ENCODE measurements at regions not wholly inside any gene's neighbourhood (a gene's known extent, or its start where the extent isn't known, plus 50 kb on each side); places are given as distances from the start of the nearest gene placed in this dataset.
A peak's percentile ranks its signal among the peaks of the same experiment; 100 is the strongest.
"Not testable (repeated sequence)": the region's sequence is repeated elsewhere in the genome, so short reads cannot be mapped to it uniquely, and the experiment has no call there.

DNA sequence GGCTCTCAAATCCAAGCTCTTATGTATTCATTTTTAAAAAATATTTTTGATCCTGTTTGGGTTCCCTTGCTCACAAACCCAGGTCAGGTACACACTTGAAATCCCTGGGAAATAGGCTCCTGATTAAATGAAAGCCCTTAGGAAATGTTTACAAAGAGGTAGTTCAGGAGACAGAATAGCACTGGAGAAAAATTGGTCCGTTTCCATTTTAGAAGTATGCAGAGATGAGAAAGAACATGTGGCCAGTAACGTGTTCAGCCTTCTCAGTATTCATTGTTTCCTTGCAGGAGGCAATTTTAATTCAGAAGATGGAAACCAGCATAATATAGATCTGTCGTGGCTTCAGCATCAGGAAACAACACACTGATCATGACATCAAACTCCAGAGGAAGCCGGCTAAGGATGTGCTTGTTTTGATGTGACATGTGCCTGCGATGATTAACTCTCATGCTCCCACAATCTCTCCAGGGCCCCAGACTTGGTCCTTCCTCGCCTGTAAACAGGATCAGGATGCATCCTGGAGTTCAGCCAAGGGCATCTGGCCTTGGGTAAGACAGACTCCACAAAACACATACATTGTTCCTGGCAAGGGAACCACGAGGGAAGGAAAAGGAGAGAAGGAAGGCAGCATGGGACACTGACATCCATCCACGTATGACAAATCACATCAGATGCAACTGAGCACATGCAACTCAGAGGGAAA, 350.5 kb upstream of the THBS1 start:
- DNase-seq = peak; percentile 62

DNA sequence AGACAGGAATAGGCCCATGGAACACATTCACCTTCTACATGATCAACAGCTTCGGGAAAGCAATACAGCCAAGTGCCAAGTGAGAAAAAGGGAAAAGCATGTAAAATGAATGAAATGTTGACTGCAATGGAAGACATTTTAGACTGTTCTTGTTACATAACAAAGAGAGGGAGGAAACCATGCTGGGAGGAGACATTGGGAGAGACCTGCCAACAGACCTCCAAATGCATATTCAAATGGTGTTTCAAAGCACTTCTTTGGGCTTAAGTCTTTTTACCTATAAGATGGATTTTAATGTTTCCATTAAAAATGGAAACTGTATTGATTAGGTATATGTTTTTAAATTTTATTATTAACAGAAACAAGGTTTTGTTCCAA, 350.0 kb upstream of the THBS1 start:
- no peak for DNase-seq

DNA sequence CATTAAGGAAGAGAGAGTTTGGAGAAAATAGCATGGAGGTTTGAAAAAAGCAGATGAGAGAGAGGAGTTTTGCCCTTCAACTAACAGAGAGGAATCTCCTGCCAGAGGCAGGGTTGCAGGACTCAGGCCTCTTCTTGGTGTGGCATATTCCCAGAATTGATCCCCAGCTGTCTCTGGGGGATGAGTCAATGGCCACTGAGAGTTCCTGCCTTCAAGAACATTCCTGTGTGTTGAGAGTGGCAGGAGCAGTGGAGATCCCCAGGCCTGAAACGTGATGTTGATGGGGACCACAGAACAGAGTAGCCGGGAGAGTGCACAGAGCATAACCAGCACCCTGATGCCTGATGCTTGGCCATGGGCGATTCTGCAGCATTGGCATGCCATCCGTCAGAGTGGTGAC, 348.4 kb upstream of the THBS1 start:
- no peak for DNase-seq

DNA sequence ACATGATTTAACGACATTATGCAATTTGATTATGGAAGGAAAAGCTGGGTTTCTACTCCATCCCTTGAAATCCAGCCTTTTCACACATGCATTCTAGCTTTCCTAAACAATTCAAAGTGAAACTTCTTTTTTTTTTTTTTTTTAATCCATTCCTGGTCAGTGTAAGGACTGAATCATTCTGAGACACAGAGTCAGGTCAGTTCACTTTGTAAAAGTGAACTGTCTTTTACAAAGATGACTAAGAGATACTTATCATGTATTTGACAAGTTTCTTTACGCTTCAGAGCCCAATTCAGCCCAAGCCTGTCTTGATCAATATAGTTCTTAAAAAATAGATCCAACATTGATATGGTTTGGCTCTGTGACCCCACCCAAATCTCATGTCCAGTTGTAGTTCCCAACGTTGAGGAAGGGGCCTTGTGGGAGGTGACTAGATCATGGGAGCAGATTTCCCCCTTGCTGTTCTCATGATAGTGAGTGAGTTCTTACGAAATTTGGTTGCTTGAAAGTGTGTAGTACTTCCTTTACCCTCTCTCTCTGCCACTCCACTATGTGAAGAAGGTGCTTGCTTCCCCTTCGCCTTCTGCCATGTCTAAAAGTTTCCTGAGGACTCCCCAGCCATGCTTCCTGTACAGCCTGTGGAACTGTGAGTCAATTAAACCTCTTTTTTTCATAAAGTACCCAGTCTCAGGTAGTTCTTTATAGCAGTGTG, 345.6 kb upstream of the THBS1 start:
- no peak for DNase-seq

- no peak for DNase-seq
Observed at GRCh38 chr15:39236375-39236774, 344.5 kb upstream of the THBS1 start.

- DNase-seq = no peak
Observed at GRCh38 chr15:39238443-39238842, 342.4 kb upstream of the THBS1 start.

DNA sequence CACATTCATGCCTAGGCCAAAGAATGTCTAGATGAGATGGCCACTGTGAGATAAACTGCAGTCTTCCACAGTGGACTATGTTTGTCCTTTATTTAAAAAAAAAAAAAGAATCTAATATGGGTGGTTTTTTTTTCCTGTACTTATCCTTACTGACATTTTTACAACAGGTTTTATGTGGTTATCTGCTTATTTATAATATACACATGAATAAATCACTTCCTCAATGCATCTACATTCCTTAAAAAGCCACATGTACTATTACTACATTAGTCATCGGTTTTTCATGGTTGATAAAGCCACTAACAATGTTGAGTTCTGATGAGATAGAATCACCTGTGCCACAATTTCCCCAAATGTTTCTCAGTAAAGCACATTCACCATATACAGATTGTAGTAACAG, 341.3 kb upstream of the THBS1 start:
- DNase-seq = no peak

- DNase-seq = no peak
Observed at GRCh38 chr15:39242345-39242744, 338.5 kb upstream of the THBS1 start.

- no peak for DNase-seq
Observed at GRCh38 chr15:39243396-39243795, 337.5 kb upstream of the THBS1 start.

GRCh38 chr15:39244776-39245175, 336.1 kb upstream of the THBS1 start:
- no peak for DNase-seq

DNA sequence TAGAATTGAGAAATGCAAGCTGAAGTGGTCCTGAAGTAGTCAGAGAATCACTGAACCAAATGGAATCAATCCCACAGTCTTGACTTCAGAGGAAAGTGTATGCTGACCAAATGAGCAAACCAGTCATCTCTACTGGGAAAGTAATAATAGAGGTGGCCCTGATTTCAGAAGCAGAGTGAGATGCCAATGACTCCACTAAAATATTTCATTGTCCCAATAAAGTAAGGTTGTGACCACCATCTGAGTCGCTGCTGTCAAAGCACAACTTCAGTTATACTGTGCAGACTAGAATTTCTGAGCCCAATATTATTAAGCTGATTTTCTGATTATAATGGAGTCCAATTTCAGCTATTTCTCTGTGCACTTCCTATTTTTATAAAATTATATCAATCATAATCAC, 334.4 kb upstream of the THBS1 start:
- DNase-seq = no peak

- DNase-seq = no peak
Observed at GRCh38 chr15:39247574-39247973, 333.3 kb upstream of the THBS1 start.

GRCh38 chr15:39248204-39248603, 332.7 kb upstream of the THBS1 start:
- DNase-seq = no peak

- DNase-seq = no peak
Observed at GRCh38 chr15:39250001-39250400, 330.9 kb upstream of the THBS1 start.

- DNase-seq = no peak
Observed at GRCh38 chr15:39250460-39251186, 330.3 kb upstream of the THBS1 start.

GRCh38 chr15:39251413-39252133, 329.3 kb upstream of the THBS1 start:
- DNase-seq = no peak

DNA sequence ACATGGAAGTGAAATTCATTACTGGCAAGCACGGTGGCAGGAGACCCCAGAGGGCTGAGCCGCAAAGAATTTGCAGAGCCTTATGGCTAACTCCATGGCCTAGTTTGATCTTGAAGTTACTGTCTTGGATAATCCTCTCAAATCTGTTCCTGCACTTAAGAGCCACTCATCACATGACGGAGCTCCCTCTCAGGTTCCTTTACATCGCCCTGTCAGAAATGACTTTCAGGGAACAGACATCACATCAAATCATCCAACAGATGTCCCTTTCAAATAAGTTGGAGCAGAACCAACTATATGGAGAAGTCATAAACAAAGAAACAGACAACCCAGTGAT, 328.8 kb upstream of the THBS1 start:
- peak; percentile 35 for DNase-seq

GRCh38 chr15:39253552-39253951, 327.3 kb upstream of the THBS1 start:
- DNase-seq = no peak

GRCh38 chr15:39254181-39254580, 326.7 kb upstream of the THBS1 start:
- no peak for DNase-seq

GRCh38 chr15:39255760-39256159, 325.1 kb upstream of the THBS1 start:
- DNase-seq = peak; percentile 95

GRCh38 chr15:39260391-39260790, 320.5 kb upstream of the THBS1 start:
- no peak for DNase-seq

DNA sequence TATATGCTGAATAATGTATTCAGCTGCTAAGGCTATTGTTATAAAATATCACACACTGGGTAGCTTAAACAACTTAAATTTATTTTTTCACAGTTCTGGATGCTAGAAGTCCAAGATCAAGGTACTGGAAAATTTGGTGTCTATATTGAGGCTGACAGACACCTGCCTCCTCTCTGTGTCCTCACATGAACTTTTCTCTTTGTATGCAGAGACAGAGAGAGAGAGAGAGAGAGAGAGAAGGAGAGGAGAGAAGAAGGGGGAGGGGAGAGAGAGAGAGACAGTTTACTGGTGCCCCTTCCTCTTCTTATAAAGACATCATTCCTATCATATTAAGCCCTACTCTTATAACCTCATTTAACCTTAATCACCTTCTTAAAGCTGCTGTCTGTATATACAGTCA, 320.1 kb upstream of the THBS1 start:
- DNase-seq = no peak

DNA sequence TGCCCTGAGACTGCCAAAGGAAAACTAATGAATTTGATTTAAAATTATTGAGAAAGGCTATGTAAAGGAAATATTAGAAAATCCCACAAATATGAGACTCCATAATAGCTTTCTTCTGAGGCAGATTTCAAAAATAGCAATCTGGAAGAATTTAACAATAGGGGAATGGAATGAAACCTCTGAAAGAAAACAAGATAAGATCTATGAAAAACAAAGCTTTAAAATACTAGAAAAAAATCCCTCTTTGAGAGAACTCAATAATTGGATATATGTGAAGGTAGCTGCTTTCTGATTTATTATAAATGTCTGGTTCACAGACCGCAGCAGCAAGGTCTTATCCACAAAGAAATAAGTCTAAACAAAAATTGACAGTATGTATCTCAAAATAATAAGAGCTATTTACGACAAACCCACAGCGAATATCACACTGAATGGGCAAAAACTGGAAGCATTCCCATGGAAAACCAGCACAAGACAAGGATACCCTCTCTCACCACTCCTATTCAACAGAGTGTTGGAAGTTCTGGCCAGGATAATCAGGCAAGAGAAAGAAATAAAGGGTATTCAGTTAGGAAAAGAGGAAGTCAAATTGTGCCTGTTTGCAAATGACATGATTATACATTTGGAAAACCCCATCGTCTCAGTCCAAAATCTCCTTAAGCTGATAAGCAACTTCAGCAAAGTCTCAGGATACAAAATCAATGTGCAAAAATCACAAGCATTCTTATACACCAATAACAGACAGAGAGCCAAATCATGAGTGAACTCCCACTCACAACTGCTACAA, 319.3 kb upstream of the THBS1 start:
- DNase-seq = not testable (repeated sequence)
